WERI-Rb-1 (cell line): ENCODE measurements at regions not wholly inside any gene's neighbourhood (a gene's known extent, or its start where the extent isn't known, plus 50 kb on each side); places are given as distances from the start of the nearest gene placed in this dataset.

Experiments used
- DNase-seq: peaks from one replicate; pipeline ENCODE4 v3.0.0-alpha.2; 2020
- H3K27ac ChIP-seq: fragments of 250-450 bp; sonication (Bioruptor Pico); 2 replicates; pipeline ENCODE4 v1.5.1; 2020; ENCODE audit warnings: mild to moderate bottlenecking, moderate library complexity
- H3K27me3 ChIP-seq: fragments of 250-450 bp; sonication (Bioruptor Pico); 2 replicates; pipeline ENCODE4 v1.5.1; 2021; ENCODE audit warnings: mild to moderate bottlenecking, low read depth, moderate library complexity; ENCODE audit not compliant: insufficient read depth, severe bottlenecking
- H3K36me3 ChIP-seq: fragments of 250-450 bp; sonication (Bioruptor Pico); 2 replicates; pipeline ENCODE4 v1.5.1; 2020; ENCODE audit warnings: mild to moderate bottlenecking, moderate library complexity
- H3K4me3 ChIP-seq: 2 replicates; pipeline ENCODE4 v1.5.1; 2011; ENCODE audit warnings: low read depth, mild to moderate bottlenecking, control low read depth, low read length
- H3K9me3 ChIP-seq: fragments of 250-450 bp; sonication (Bioruptor Pico); 2 replicates; pipeline ENCODE4 v1.5.1; 2021; ENCODE audit warnings: mild to moderate bottlenecking, moderate library complexity; ENCODE audit not compliant: severe bottlenecking
- CTCF ChIP-seq: IDR thresholded peaks from 2 replicates; pipeline ENCODE4 v1.5.1; 2011; ENCODE audit warnings: low read depth, mild to moderate bottlenecking, control low read depth, inconsistent platforms, low read length

- DNase-seq: no peak
- Histone ChIP-seq H3K36me3 (no peaks in the 10 kb centered on the region), H3K4me3 (no peak overlapping the region), H3K27ac (no peak overlapping the region), H3K9me3 (no peaks in the 10 kb centered on the region), H3K27me3 (peaks cover 65% of the 10 kb centered on the region)
- no peak for TF ChIP-seq CTCF
Measured at GRCh38 chr3:116950301-116951055, 240.9 kb downstream of the TUSC7 start.

GRCh38 chr3:116951610-116952009, 242.0 kb downstream of the TUSC7 start:
- no peaks in the 10 kb centered on the region for H3K9me3 ChIP-seq
- no peak overlapping the region for H3K27ac ChIP-seq
- peaks cover 69% of the 10 kb centered on the region for H3K27me3 ChIP-seq
- no peak overlapping the region for H3K4me3 ChIP-seq
- no peak for DNase-seq
- H3K36me3 ChIP-seq: no peaks in the 10 kb centered on the region
- no peak for TF ChIP-seq CTCF

GRCh38 chr3:116958291-116958690, 248.7 kb downstream of the TUSC7 start:
- H3K36me3 ChIP-seq: no peaks in the 10 kb centered on the region

GRCh38 chr3:116961106-116961505, 251.5 kb downstream of the TUSC7 start:
- no peak for DNase-seq

More at GRCh38 chr3:116958291-116958690, 248.7 kb downstream of the TUSC7 start:
- TF ChIP-seq CTCF: no peak
- H3K9me3 ChIP-seq: no peaks in the 10 kb centered on the region
- H3K4me3 ChIP-seq: no peak overlapping the region
- H3K27me3 ChIP-seq: peaks cover 69% of the 10 kb centered on the region
- DNase-seq: no peak
- no peak overlapping the region for H3K27ac ChIP-seq

GRCh38 chr3:116963802-116964201, 254.2 kb downstream of the TUSC7 start:
- Histone ChIP-seq H3K27me3 (peaks cover 64% of the 10 kb centered on the region), H3K27ac (no peak overlapping the region), H3K4me3 (no peak overlapping the region), H3K36me3 (no peaks in the 10 kb centered on the region), H3K9me3 (no peaks in the 10 kb centered on the region)
- no peak for DNase-seq
- no peak for TF ChIP-seq CTCF

More at GRCh38 chr3:116961106-116961505, 251.5 kb downstream of the TUSC7 start:
- Histone ChIP-seq H3K27me3 (peaks cover 60% of the 10 kb centered on the region), H3K9me3 (no peaks in the 10 kb centered on the region), H3K4me3 (no peak overlapping the region), H3K27ac (no peak overlapping the region), H3K36me3 (no peaks in the 10 kb centered on the region)
- TF ChIP-seq CTCF: no peak

GRCh38 chr3:116966649-116967048, 257.1 kb downstream of the TUSC7 start:
- H3K9me3 ChIP-seq: no peaks in the 10 kb centered on the region
- H3K27ac ChIP-seq: no peak overlapping the region
- no peak overlapping the region for H3K4me3 ChIP-seq
- H3K36me3 ChIP-seq: no peaks in the 10 kb centered on the region
- no peak for TF ChIP-seq CTCF
- no peak for DNase-seq
- H3K27me3 ChIP-seq: peaks cover 68% of the 10 kb centered on the region
